GM23338 (cell line): ENCODE measurements at regions not wholly inside any gene's neighbourhood (a gene's known extent, or its start where the extent isn't known, plus 50 kb on each side); places are given as distances from the start of the nearest gene placed in this dataset.

Experiments
- ATAC-seq: fragments of 200-7000 bp; cut with Tn5 transposase; 3 replicates; pipeline ENCODE4 v1.9.1; 2020
- DNase-seq: peaks from one replicate; pipeline ENCODE4 v3.0.0-alpha.2; 2015; ENCODE audit warnings: low spot score
- H2AFZ ChIP-seq: fragments of 200-600 bp; sonication (generic); 2 replicates; pipeline ENCODE4 v1.8.0; 2016; ENCODE audit warnings: antibody characterized with exemption, mild to moderate bottlenecking, moderate library complexity
- H3F3A ChIP-seq: fragments of 200-600 bp; sonication (generic); replicated peaks from 2 replicates; pipeline ENCODE4 v1.8.0; 2017; ENCODE audit warnings: antibody characterized with exemption, mixed run types, low read depth
- H3K27ac ChIP-seq: fragments of 200-600 bp; sonication (generic); 2 replicates; pipeline ENCODE4 v1.6.1; 2016; ENCODE audit warnings: low read depth
- H3K27me3 ChIP-seq: fragments of 200-600 bp; sonication (generic); 2 replicates; pipeline ENCODE4 v1.8.0; 2016; ENCODE audit warnings: mild to moderate bottlenecking, mixed run types, moderate library complexity; ENCODE audit not compliant: insufficient read depth
- H3K36me3 ChIP-seq: fragments of 200-600 bp; sonication (generic); 2 replicates; pipeline ENCODE4 v1.8.0; 2016; ENCODE audit warnings: mild to moderate bottlenecking; ENCODE audit not compliant: insufficient read depth
- H3K4me1 ChIP-seq: fragments of 200-600 bp; sonication (generic); 2 replicates; pipeline ENCODE4 v1.8.0; 2016; ENCODE audit warnings: mild to moderate bottlenecking, moderate library complexity; ENCODE audit not compliant: insufficient read depth
- H3K4me2 ChIP-seq: fragments of 200-600 bp; sonication (generic); 2 replicates; pipeline ENCODE4 v1.7.1; 2017; ENCODE audit warnings: mixed run types
- H3K4me3 ChIP-seq: fragments of 200-600 bp; sonication (generic); 2 replicates; pipeline ENCODE4 v1.6.1; 2016; ENCODE audit warnings: mixed run types
- H3K79me2 ChIP-seq: fragments of 200-600 bp; sonication (generic); replicated peaks from 2 replicates; pipeline ENCODE4 v1.8.0; 2017; ENCODE audit warnings: mild to moderate bottlenecking; ENCODE audit not compliant: insufficient read depth
- H3K9me2 ChIP-seq: fragments of 200-600 bp; sonication (generic); 2 replicates; pipeline ENCODE4 v1.8.0; 2017; ENCODE audit not compliant: insufficient read depth
- H4K20me1 ChIP-seq: fragments of 200-600 bp; sonication (generic); replicated peaks from 2 replicates; pipeline ENCODE4 v1.8.0; 2017; ENCODE audit warnings: mild to moderate bottlenecking; ENCODE audit not compliant: insufficient read depth
- H3K27ac Mint-ChIP-seq: 2 replicates; pipeline ENCODE4 v1.8.0; 2020; ENCODE audit warnings: inconsistent platforms, mild to moderate bottlenecking, moderate library complexity, mixed read lengths
- H3K27me3 Mint-ChIP-seq: 3 replicates; pipeline ENCODE4 v1.8.0; 2022; ENCODE audit warnings: low read depth, mild to moderate bottlenecking, moderate library complexity, mixed read lengths, inconsistent platforms; ENCODE audit not compliant: insufficient read depth, poor library complexity
- H3K36me3 Mint-ChIP-seq: 3 replicates; pipeline ENCODE4 v1.8.0; 2021; ENCODE audit warnings: low read depth, mild to moderate bottlenecking, inconsistent platforms, moderate library complexity, mixed read lengths
- H3K4me1 Mint-ChIP-seq: 3 replicates; pipeline ENCODE4 v1.8.0; 2020; ENCODE audit warnings: mild to moderate bottlenecking, inconsistent platforms, mixed read lengths
- H3K4me3 Mint-ChIP-seq: 3 replicates; pipeline ENCODE4 v1.8.0; 2021; ENCODE audit warnings: moderate library complexity, mild to moderate bottlenecking, inconsistent platforms, mixed read lengths
- H3K9me3 Mint-ChIP-seq: 3 replicates; pipeline ENCODE4 v1.8.0; 2020; ENCODE audit warnings: moderate library complexity, mild to moderate bottlenecking, inconsistent platforms, mixed read lengths
- CREB1 ChIP-seq: fragments of 250-450 bp; sonication (Bioruptor Pico); IDR thresholded peaks from 2 replicates; pipeline ENCODE4 v1.5.0; 2020; ENCODE audit warnings: low read depth, mild to moderate bottlenecking, moderate library complexity
- ETS1 ChIP-seq: IDR thresholded peaks from 2 replicates; pipeline ENCODE4 v1.6.1; 2016; ENCODE audit warnings: antibody characterized with exemption
- EZH2 ChIP-seq: fragments of 200-600 bp; sonication (generic); IDR thresholded peaks from one replicate; pipeline ENCODE4 v1.8.0; 2017; ENCODE audit warnings: antibody characterized with exemption, mild to moderate bottlenecking, low read depth; ENCODE audit not compliant: unreplicated experiment
- EZH2phosphoT487 ChIP-seq: fragments of 200-600 bp; sonication (generic); IDR thresholded peaks from one replicate; pipeline ENCODE4 v1.8.1; 2018; ENCODE audit warnings: antibody characterized with exemption; ENCODE audit not compliant: unreplicated experiment
- JUNB ChIP-seq: IDR thresholded peaks from one replicate; pipeline ENCODE4 v1.6.1; 2016; ENCODE audit warnings: antibody characterized with exemption; ENCODE audit not compliant: unreplicated experiment
- NANOG ChIP-seq: IDR thresholded peaks from 2 replicates; pipeline ENCODE4 v1.6.1; 2016; ENCODE audit warnings: antibody characterized with exemption, borderline replicate concordance
- POLR2AphosphoS5 ChIP-seq: IDR thresholded peaks from 2 replicates; pipeline ENCODE4 v1.6.1; 2016; ENCODE audit warnings: antibody characterized with exemption, low read depth
- REST ChIP-seq: IDR thresholded peaks from one replicate; pipeline ENCODE4 v1.6.1; 2018; ENCODE audit warnings: antibody characterized with exemption; ENCODE audit not compliant: unreplicated experiment
- STAT1 ChIP-seq: IDR thresholded peaks from one replicate; pipeline ENCODE4 v1.6.1; 2016; ENCODE audit warnings: antibody characterized with exemption; ENCODE audit not compliant: unreplicated experiment
- ZNF114 ChIP-seq: fragments of 250-450 bp; sonication (Bioruptor Pico); IDR thresholded peaks from 2 replicates; pipeline ENCODE4 v1.5.0; 2020; ENCODE audit warnings: mild to moderate bottlenecking, moderate library complexity
- ZNF331 ChIP-seq: fragments of 250-450 bp; sonication (Bioruptor Pico); IDR thresholded peaks from 2 replicates; pipeline ENCODE4 v1.5.0; 2020; ENCODE audit warnings: low read depth, mild to moderate bottlenecking, moderate library complexity

GRCh38 chr5:174919351-174919750, 195.0 kb downstream of the MSX2 start:
- TF ChIP-seq ZNF114 (CRISPR knock-in tag) (no peak), JUNB (no peak), ZNF331 (CRISPR knock-in tag) (no peak), EZH2phosphoT487 (no peak), REST (no peak), EZH2 (no peak), CREB1 (no peak), POLR2AphosphoS5 (no peak), STAT1 (no peak), ETS1 (no peak), NANOG (no peak)

GRCh38 chr5:174918655-174919054, 194.3 kb downstream of the MSX2 start:
- Histone ChIP-seq H3K27me3 (no peaks in the 10 kb centered on the region), H3K4me2 (no peak overlapping the region), H3K36me3 (no peaks in the 10 kb centered on the region), H4K20me1 (no peaks in the 10 kb centered on the region), H3K79me2 (no peaks in the 10 kb centered on the region), H3K4me3 (no peak overlapping the region), H3K27ac (no peak overlapping the region), H3F3A (no peaks in the 10 kb centered on the region), H3K4me1 (peaks cover 29% of the 10 kb centered on the region), H2AFZ (no peak overlapping the region), H3K9me2 (no peaks in the 10 kb centered on the region)
- H3K4me1 Mint-ChIP-seq: peaks cover 41% of the 10 kb centered on the region
- H3K9me3 Mint-ChIP-seq: peaks cover 7% of the 10 kb centered on the region; the same call in 2 of the 3 replicates
- TF ChIP-seq NANOG (no peak), STAT1 (no peak), EZH2 (no peak)
- no peak for ATAC-seq
- H3K36me3 Mint-ChIP-seq: peaks cover 3% of the 10 kb centered on the region; the same call in 1 of the 3 replicates
- DNase-seq: no peak
- H3K4me3 Mint-ChIP-seq: no peak overlapping the region
- H3K27me3 Mint-ChIP-seq: peaks cover 3% of the 10 kb centered on the region
- no peak overlapping the region for H3K27ac Mint-ChIP-seq

More at GRCh38 chr5:174919351-174919750, 195.0 kb downstream of the MSX2 start:
- no peaks in the 10 kb centered on the region for H3F3A ChIP-seq
- H3K27ac Mint-ChIP-seq: no peak overlapping the region
- H3K4me1 ChIP-seq: peaks cover 29% of the 10 kb centered on the region
- H2AFZ ChIP-seq: no peak overlapping the region
- peaks cover 3% of the 10 kb centered on the region; the same call in 1 of the 3 replicates for H3K36me3 Mint-ChIP-seq
- no peaks in the 10 kb centered on the region for H4K20me1 ChIP-seq
- H3K36me3 ChIP-seq: no peaks in the 10 kb centered on the region
- H3K9me3 Mint-ChIP-seq: peaks cover 7% of the 10 kb centered on the region; the same call in 2 of the 3 replicates
- ATAC-seq (no peak), DNase-seq (no peak)
- H3K79me2 ChIP-seq: no peaks in the 10 kb centered on the region
- H3K27me3 ChIP-seq: no peaks in the 10 kb centered on the region
- no peak overlapping the region for H3K4me2 ChIP-seq
- H3K27me3 Mint-ChIP-seq: peaks cover 2% of the 10 kb centered on the region
- no peak overlapping the region for H3K27ac ChIP-seq
- no peak overlapping the region for H3K4me3 ChIP-seq
- peaks cover 41% of the 10 kb centered on the region for H3K4me1 Mint-ChIP-seq
- H3K9me2 ChIP-seq: no peaks in the 10 kb centered on the region
- no peak overlapping the region for H3K4me3 Mint-ChIP-seq
